ENCODE measurements at regions not wholly inside any gene's neighbourhood (a gene's known extent, or its start where the extent isn't known, plus 50 kb on each side); places are given as distances from the start of the nearest gene placed in this dataset.

- TF ChIP-seq ELF4 (IDR thresholded peaks at IDR 0.05) (no peak), SP1 (IDR thresholded peaks at IDR 0.05) (no peak), FOXM1 (IDR thresholded peaks at IDR 0.05; ENCODE audit: borderline replicate concordance) (no peak), HDGF (IDR thresholded peaks at IDR 0.05; ENCODE audit: borderline replicate concordance) (no peak)
- POLR2A ChIA-PET: no interaction called here
- CTCF ChIA-PET: no interaction called here
- DNase-seq (ENCODE audit: extremely low spot score): no peak
Observed at GRCh38 chr18:14031053-14031452, 101.2 kb downstream of the ZNF519 start.

GRCh38 chr18:14029512-14029911 lies 102.7 kb downstream of the ZNF519 start:
- CTCF ChIA-PET: no interaction called here
- no peak for DNase-seq (ENCODE audit: extremely low spot score)
- POLR2A ChIA-PET: no interaction called here
- TF ChIP-seq PKNOX1 (IDR thresholded peaks at IDR 0.05): no peak
- TF ChIP-seq SUZ12 (IDR thresholded peaks at IDR 0.05): no peak
- TF ChIP-seq NFRKB (IDR thresholded peaks at IDR 0.05): no peak
- TF ChIP-seq ZNF384 (IDR thresholded peaks at IDR 0.05): no peak
- no peak for TF ChIP-seq FOXM1 (IDR thresholded peaks at IDR 0.05; ENCODE audit: borderline replicate concordance)
- no peak for TF ChIP-seq FOXK2 (IDR thresholded peaks at IDR 0.05)
- no peak for TF ChIP-seq LEF1 (IDR thresholded peaks at IDR 0.05; ENCODE audit: borderline replicate concordance)
- TF ChIP-seq TARDBP (IDR thresholded peaks at IDR 0.05): no peak
- no peak for TF ChIP-seq ELF4 (IDR thresholded peaks at IDR 0.05)
- TF ChIP-seq BHLHE40 (IDR thresholded peaks at IDR 0.05; ENCODE audit: borderline replicate concordance): no peak
- TF ChIP-seq FOXA1 (IDR thresholded peaks at IDR 0.05): no peak
- TF ChIP-seq HDGF (IDR thresholded peaks at IDR 0.05; ENCODE audit: borderline replicate concordance): no peak
- TF ChIP-seq SP1 (IDR thresholded peaks at IDR 0.05): no peak
- TF ChIP-seq L3MBTL2 (conservative IDR thresholded peaks at IDR 0.05): no peak
- no peak for TF ChIP-seq ARNT (IDR thresholded peaks at IDR 0.05)
- no peak for TF ChIP-seq CTBP1 (IDR thresholded peaks at IDR 0.05; ENCODE audit: borderline replicate concordance)

GRCh38 chr18:14026199-14026598 lies 106.0 kb downstream of the ZNF519 start:
- no peak for TF ChIP-seq NFRKB (IDR thresholded peaks at IDR 0.05)
- no peak for TF ChIP-seq BHLHE40 (IDR thresholded peaks at IDR 0.05; ENCODE audit: borderline replicate concordance)
- no peak for TF ChIP-seq CTBP1 (IDR thresholded peaks at IDR 0.05; ENCODE audit: borderline replicate concordance)
- no peak for TF ChIP-seq HDGF (IDR thresholded peaks at IDR 0.05; ENCODE audit: borderline replicate concordance)
- TF ChIP-seq FOXA1 (IDR thresholded peaks at IDR 0.05): no peak
- no peak for TF ChIP-seq TARDBP (IDR thresholded peaks at IDR 0.05)
- no peak for TF ChIP-seq FOXK2 (IDR thresholded peaks at IDR 0.05)
- TF ChIP-seq SP1 (IDR thresholded peaks at IDR 0.05): no peak
- no peak for TF ChIP-seq L3MBTL2 (conservative IDR thresholded peaks at IDR 0.05)
- no peak for TF ChIP-seq FOXM1 (IDR thresholded peaks at IDR 0.05; ENCODE audit: borderline replicate concordance)
- DNase-seq (ENCODE audit: extremely low spot score): no peak
- ChIA-PET CTCF (interaction anchor here (0.5 kb wide), 1 partner anchor 194 kb away, joined by 4 read pairs; no protein-coding TSS in a partner anchor), POLR2A (no interaction called here)

GRCh38 chr18:14025306-14025940 lies 106.8 kb downstream of the ZNF519 start:
- no peak for DNase-seq (ENCODE audit: extremely low spot score)
- TF ChIP-seq SP1 (IDR thresholded peaks at IDR 0.05) (no peak), L3MBTL2 (conservative IDR thresholded peaks at IDR 0.05) (no peak), LEF1 (IDR thresholded peaks at IDR 0.05; ENCODE audit: borderline replicate concordance) (no peak), FOXK2 (IDR thresholded peaks at IDR 0.05) (no peak), CTBP1 (IDR thresholded peaks at IDR 0.05; ENCODE audit: borderline replicate concordance) (no peak), ARNT (IDR thresholded peaks at IDR 0.05) (no peak), PKNOX1 (IDR thresholded peaks at IDR 0.05) (no peak), ZNF384 (IDR thresholded peaks at IDR 0.05) (no peak)
- CTCF ChIA-PET: no interaction called here
- POLR2A ChIA-PET: no interaction called here

DNA sequence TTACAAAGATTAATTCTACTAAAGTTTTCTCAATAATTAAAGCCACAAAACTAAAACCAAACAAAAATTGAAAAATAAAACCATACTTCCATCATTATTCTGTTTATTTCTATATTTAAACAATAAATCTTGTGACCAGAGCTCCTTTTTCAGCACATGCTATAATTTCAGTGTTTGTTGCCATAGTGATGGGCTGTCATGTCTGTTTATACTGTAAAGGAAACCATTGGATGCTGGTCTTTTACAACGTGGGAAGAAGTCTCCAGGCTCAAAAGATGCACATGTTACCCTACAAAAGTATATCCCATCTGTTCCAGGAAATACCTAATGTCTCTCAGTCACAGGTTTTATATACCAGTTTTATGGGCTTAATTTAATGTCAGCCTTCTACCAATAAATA lies 100.1 kb upstream of the MC2R start:
- TF ChIP-seq PKNOX1 (IDR thresholded peaks at IDR 0.05): no peak
- TF ChIP-seq TARDBP (IDR thresholded peaks at IDR 0.05): no peak
- no peak for TF ChIP-seq FOXK2 (IDR thresholded peaks at IDR 0.05)
- TF ChIP-seq FOXA1 (IDR thresholded peaks at IDR 0.05): no peak
- no peak for TF ChIP-seq LEF1 (IDR thresholded peaks at IDR 0.05; ENCODE audit: borderline replicate concordance)
- no peak for TF ChIP-seq ARNT (IDR thresholded peaks at IDR 0.05)
- TF ChIP-seq SUZ12 (IDR thresholded peaks at IDR 0.05): no peak
- no peak for TF ChIP-seq L3MBTL2 (conservative IDR thresholded peaks at IDR 0.05)
- TF ChIP-seq ZNF384 (IDR thresholded peaks at IDR 0.05): no peak
- no peak for TF ChIP-seq SP1 (IDR thresholded peaks at IDR 0.05)
- TF ChIP-seq BHLHE40 (IDR thresholded peaks at IDR 0.05; ENCODE audit: borderline replicate concordance): no peak
- no peak for TF ChIP-seq NFRKB (IDR thresholded peaks at IDR 0.05)
- no peak for TF ChIP-seq FOXM1 (IDR thresholded peaks at IDR 0.05; ENCODE audit: borderline replicate concordance)
- no peak for TF ChIP-seq ELF4 (IDR thresholded peaks at IDR 0.05)
- TF ChIP-seq CTBP1 (IDR thresholded peaks at IDR 0.05; ENCODE audit: borderline replicate concordance): no peak
- no peak for TF ChIP-seq HDGF (IDR thresholded peaks at IDR 0.05; ENCODE audit: borderline replicate concordance)
- ChIA-PET CTCF (no interaction called here), POLR2A (no interaction called here)
- DNase-seq (ENCODE audit: extremely low spot score): no peak

DNA sequence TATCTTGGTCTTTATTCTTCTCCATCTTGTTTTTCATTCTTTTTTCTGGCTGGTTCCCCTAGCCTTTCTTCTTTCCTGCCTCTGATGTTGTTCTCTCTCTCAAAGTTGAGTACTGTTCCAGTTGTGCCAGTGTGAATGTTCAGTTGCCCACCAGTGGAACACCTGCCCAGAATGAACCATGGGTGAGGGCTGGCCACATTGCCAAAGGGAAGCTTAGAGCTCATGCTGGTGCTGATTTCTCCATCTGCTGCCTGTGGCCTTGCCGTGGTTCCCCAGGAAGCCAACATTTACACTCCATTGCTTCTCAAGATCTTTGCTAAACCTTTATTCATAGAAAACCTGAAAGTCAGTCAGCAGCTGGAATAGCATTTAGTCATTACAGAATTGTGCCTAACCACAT lies 99.1 kb upstream of the MC2R start:
- no peak for DNase-seq (ENCODE audit: extremely low spot score)
- ChIA-PET CTCF (no interaction called here), POLR2A (no interaction called here)
- TF ChIP-seq FOXA1 (IDR thresholded peaks at IDR 0.05) (no peak), LEF1 (IDR thresholded peaks at IDR 0.05; ENCODE audit: borderline replicate concordance) (no peak), L3MBTL2 (conservative IDR thresholded peaks at IDR 0.05) (no peak), SUZ12 (IDR thresholded peaks at IDR 0.05) (no peak), PKNOX1 (IDR thresholded peaks at IDR 0.05) (no peak), NFRKB (IDR thresholded peaks at IDR 0.05) (no peak), ELF4 (IDR thresholded peaks at IDR 0.05) (no peak), FOXK2 (IDR thresholded peaks at IDR 0.05) (no peak), ARNT (IDR thresholded peaks at IDR 0.05) (no peak), BHLHE40 (IDR thresholded peaks at IDR 0.05; ENCODE audit: borderline replicate concordance) (no peak), TARDBP (IDR thresholded peaks at IDR 0.05) (no peak), SP1 (IDR thresholded peaks at IDR 0.05) (no peak), ZNF384 (IDR thresholded peaks at IDR 0.05) (no peak), HDGF (IDR thresholded peaks at IDR 0.05; ENCODE audit: borderline replicate concordance) (no peak), FOXM1 (IDR thresholded peaks at IDR 0.05; ENCODE audit: borderline replicate concordance) (no peak), CTBP1 (IDR thresholded peaks at IDR 0.05; ENCODE audit: borderline replicate concordance) (no peak)

All from HEK293T (cell line).